PC-3 (cell line): ENCODE measurements at regions not wholly inside any gene's neighbourhood (a gene's known extent, or its start where the extent isn't known, plus 50 kb on each side); places are given as distances from the start of the nearest gene placed in this dataset.

Experiments
- CTCF ChIP-seq: fragments of 300-600 bp; sonication (generic); conservative IDR thresholded peaks from 2 replicates; pipeline ENCODE4 v1.5.1; 2017; ENCODE audit warnings: antibody characterized with exemption, low read depth, mild to moderate bottlenecking, low read length
- EZH2phosphoT487 ChIP-seq: fragments of 300-600 bp; sonication (generic); IDR thresholded peaks from 2 replicates; pipeline ENCODE4 v1.6.1; 2018; ENCODE audit warnings: mild to moderate bottlenecking, antibody characterized with exemption, low read length, borderline replicate concordance

- TF ChIP-seq CTCF (no peak), EZH2phosphoT487 (no peak)
These were observed 308.4 kb upstream of the GJE1 start for GRCh38 chr6:141824350-141824749.
